Kasumi-1 (cell line): ENCODE measurements at regions not wholly inside any gene's neighbourhood (a gene's known extent, or its start where the extent isn't known, plus 50 kb on each side); places are given as distances from the start of the nearest gene placed in this dataset.

ENCODE experiments used
- DNase-seq, 2 experiments: peaks; one replicate each; lab custom pipeline; 2025; lab: John Stamatoyannopoulos, UW

GRCh38 chr4:108365551-108365950 is 196.8 kb upstream of the LEF1 start:
- no peak for DNase-seq

- DNase-seq = no peak
Measured at GRCh38 chr4:108361886-108362285, 193.2 kb upstream of the LEF1 start.

- no peak for DNase-seq
Measured at GRCh38 chr4:108361446-108361820, 192.7 kb upstream of the LEF1 start.

GRCh38 chr4:108360754-108361445 is 192.2 kb upstream of the LEF1 start:
- DNase-seq = no peak

- no peak for DNase-seq
Measured at GRCh38 chr4:108359986-108360681, 191.4 kb upstream of the LEF1 start.

- no peak for DNase-seq
Measured at GRCh38 chr4:108359130-108359985, 190.6 kb upstream of the LEF1 start.

- DNase-seq = no peak
Measured at GRCh38 chr4:108355902-108356535, 187.3 kb upstream of the LEF1 start.

- no peak for DNase-seq
Measured at GRCh38 chr4:108355186-108355901, 186.6 kb upstream of the LEF1 start.

- DNase-seq = no peak
Measured at GRCh38 chr4:108352664-108353308, 184.1 kb upstream of the LEF1 start.

- no peak for DNase-seq
Measured at GRCh38 chr4:108351791-108352190, 183.1 kb upstream of the LEF1 start.

- no peak for DNase-seq
Measured at GRCh38 chr4:108350332-108350731, 181.6 kb upstream of the LEF1 start.

- DNase-seq = no peak
Measured at GRCh38 chr4:108346818-108347210, 178.1 kb upstream of the LEF1 start.

- peak; percentile 14 to 19 for DNase-seq
Measured at GRCh38 chr4:108345862-108346817, 177.4 kb upstream of the LEF1 start.

GRCh38 chr4:108342325-108342970 is 173.7 kb upstream of the LEF1 start:
- no peak for DNase-seq

- no peak for DNase-seq
Measured at GRCh38 chr4:108337923-108338322, 169.2 kb upstream of the LEF1 start.

- DNase-seq = no peak
Measured at GRCh38 chr4:108336076-108336475, 167.3 kb upstream of the LEF1 start.

- DNase-seq = no peak
Measured at GRCh38 chr4:108335081-108335480, 166.3 kb upstream of the LEF1 start.

GRCh38 chr4:108334031-108334430 is 165.3 kb upstream of the LEF1 start:
- DNase-seq = no peak

- DNase-seq = no peak
Measured at GRCh38 chr4:108333353-108333942, 164.7 kb upstream of the LEF1 start.
